GM12874 (cell line): ENCODE measurements at regions not wholly inside any gene's neighbourhood (a gene's known extent, or its start where the extent isn't known, plus 50 kb on each side); places are given as distances from the start of the nearest gene placed in this dataset.

Source experiments
- TF ChIP-seq, protein P1 (sequence below): IDR thresholded peaks from 2 replicates; pipeline ENCODE4 v1.5.1; 2011; ENCODE audit warnings: low read depth, mild to moderate bottlenecking, control low read depth, low read length, moderate library complexity; ENCODE audit not compliant: insufficient read depth

DNA sequence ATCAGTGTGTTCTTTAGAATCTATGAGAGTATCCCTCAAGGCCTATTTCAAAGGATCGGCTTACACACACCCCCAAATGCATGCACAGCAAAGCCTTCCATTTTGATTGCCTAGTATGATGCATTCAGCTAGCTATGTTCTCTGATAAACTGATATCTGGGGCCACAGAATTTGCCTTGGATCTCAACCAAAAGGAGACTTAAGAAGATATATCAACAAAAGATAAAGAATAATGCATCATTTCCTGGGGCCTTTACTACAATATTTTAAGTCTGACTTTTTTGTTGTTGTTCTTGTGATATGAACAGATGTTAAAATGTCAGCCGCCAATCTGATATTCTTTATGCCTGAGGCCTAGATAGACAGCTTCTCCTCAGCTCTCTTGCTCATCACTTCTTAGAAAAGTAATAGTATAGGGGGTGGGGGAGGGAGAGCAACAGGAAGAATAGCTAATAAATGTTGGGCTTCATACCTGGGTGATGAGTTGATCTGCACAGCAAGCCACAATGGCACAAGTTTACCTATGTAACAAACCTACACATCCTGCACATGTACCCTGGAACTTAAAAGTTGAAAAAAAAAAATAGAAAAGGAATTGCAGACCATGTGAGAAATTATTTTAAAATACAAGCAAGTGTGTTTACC is 792.9 kb upstream of the GHITM start:
- TF ChIP-seq, protein P1, sequence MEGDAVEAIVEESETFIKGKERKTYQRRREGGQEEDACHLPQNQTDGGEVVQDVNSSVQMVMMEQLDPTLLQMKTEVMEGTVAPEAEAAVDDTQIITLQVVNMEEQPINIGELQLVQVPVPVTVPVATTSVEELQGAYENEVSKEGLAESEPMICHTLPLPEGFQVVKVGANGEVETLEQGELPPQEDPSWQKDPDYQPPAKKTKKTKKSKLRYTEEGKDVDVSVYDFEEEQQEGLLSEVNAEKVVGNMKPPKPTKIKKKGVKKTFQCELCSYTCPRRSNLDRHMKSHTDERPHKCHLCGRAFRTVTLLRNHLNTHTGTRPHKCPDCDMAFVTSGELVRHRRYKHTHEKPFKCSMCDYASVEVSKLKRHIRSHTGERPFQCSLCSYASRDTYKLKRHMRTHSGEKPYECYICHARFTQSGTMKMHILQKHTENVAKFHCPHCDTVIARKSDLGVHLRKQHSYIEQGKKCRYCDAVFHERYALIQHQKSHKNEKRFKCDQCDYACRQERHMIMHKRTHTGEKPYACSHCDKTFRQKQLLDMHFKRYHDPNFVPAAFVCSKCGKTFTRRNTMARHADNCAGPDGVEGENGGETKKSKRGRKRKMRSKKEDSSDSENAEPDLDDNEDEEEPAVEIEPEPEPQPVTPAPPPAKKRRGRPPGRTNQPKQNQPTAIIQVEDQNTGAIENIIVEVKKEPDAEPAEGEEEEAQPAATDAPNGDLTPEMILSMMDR = no peak

DNA sequence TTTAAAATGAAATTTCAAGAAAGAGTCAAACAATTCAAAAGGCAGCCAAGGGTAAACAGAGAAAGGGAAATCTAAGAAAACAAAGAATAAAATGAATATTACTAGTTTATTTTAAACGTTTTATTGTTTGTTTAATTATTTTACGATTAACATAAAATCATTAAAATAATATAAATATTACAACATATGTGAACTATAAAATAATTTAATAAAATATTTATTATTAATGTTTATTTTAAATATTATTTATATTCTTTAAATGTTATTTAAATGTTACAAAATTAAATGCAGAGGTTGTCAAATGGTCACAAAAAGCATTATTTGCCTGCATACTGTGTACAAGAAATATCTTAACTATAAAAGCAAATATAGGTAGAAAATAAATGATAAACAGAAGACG is 786.7 kb upstream of the GHITM start:
- TF ChIP-seq, protein P1 = no peak

DNA sequence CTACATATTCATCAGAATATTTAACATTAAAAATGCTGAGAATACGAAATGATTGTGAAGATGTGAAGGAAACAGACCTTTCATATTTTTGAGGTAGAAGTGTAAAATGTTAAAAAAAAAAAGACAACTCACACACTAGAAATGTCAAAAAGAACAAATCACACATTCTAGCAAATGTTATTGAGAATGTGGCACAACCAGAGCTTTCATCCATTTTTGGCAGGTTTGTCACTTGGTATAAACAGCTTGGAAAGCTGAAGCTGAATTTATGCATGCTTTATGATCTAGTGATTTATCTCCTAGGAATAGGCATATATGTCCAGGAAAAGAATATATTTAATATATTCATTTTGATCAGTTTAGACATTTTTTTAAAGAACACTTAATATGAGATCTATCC is 784.9 kb upstream of the GHITM start:
- TF ChIP-seq, protein P1 = no peak

DNA sequence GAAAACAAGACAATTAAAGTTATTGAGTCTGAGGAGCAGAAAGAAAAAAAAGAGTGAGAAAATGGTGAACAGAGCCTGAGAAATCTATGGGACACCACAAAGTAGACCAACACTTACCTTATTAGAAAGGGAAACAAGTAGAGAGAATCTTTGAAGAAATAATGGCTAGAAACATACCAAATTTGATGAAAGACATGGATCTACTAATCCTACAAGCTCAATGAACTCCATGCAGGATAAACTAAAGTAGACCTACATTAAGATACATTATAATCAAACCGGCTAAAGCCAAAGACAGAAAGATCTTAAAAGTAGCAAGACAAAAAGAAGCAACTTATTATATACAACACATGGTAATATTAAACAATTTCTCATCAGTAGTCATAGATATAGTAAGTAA is 782.3 kb upstream of the GHITM start:
- TF ChIP-seq, protein P1 = no peak

DNA sequence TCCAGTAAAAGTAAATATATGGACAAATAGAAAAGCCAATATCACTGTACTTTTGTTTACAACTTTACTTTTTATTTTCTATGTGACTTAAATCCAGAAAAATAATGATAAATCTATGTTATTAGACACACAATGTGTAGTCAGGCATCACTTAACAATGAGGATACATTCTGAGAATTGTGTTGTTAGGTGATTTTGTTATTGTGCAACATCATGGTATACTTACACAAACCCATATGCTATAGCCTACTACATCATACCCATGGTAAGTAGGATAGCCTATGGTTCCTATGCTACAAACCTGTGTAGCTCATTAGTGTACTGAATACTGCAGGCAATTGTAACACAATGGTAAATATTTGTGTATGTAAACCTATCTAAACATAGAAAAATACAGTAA is 781.7 kb upstream of the GHITM start:
- TF ChIP-seq, protein P1 = no peak

DNA sequence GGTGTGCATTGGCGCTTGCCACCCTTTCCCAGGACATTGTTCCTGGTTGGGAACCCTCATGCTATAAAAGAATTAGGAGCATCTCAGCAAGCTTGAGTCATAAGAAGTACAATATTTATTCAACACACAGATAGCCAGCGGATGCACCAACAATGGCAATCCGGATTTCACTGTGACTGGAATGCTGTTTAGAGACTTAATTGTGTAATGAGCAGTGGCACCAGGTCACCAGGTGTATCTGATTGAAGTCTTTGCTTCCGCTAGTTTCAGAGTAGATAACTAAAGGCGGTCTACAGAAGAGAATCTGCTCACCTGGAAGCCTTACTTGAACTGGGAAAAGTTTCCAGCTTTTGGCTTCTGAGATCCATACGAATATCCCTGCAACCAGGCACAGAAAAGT is 772.3 kb upstream of the GHITM start:
- TF ChIP-seq, protein P1 = no peak

DNA sequence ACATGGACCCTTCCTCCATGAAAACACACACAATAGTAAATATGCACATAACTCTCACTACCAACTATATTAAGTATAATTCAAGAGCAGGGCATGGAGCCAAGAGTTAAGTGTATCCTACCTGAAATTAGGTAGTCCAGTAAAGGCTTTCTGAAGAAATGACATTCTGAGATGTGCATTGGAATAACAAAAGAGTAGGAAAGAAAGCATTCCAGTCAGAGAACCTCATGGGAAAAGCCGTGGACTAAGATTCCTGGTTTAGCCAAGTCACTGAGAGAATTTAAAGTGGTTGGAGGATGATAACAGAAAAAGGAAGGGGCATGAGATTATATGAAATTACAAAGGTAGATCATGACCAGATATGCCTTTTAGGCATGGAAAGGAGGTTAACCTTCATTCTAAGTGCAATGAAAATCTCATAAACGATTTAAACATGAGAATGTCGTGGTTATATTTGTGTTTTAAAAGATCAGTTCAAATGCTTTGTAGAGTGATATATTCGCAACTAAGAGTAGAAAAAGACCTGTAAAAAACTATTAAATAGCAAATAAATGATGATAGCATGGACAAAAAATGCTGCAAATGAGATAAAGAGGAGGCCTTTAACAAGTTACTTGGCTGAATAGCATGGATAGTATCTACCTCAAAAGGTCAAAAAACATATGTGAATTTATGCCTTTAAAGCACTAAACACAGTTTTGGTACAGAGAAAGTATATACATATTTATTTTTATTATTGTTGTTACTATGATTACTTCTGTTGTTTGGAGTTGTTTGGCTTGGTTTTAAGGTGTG is 767.4 kb upstream of the GHITM start:
- TF ChIP-seq, protein P1 = no peak
